Ishikawa (cell line): ENCODE measurements at regions not wholly inside any gene's neighbourhood (a gene's known extent, or its start where the extent isn't known, plus 50 kb on each side); places are given as distances from the start of the nearest gene placed in this dataset.

Experiments
- CEBPB ChIP-seq: IDR thresholded peaks from 2 replicates; pipeline ENCODE4 v1.6.1; 2012
- CREB1 ChIP-seq: IDR thresholded peaks from 2 replicates; pipeline ENCODE4 v1.6.1; 2012; ENCODE audit warnings: low read depth
- EGR1 ChIP-seq: IDR thresholded peaks from 2 replicates; pipeline ENCODE4 v1.6.1; 2012
- EP300 ChIP-seq: IDR thresholded peaks from 2 replicates; pipeline ENCODE4 v1.6.1; 2012; ENCODE audit warnings: borderline replicate concordance
- FOXM1 ChIP-seq: IDR thresholded peaks from 2 replicates; pipeline ENCODE4 v1.6.1; 2012; ENCODE audit warnings: low read depth, borderline replicate concordance
- MAX ChIP-seq: IDR thresholded peaks from 2 replicates; pipeline ENCODE4 v1.6.1; 2012
- NFIC ChIP-seq: IDR thresholded peaks from 2 replicates; pipeline ENCODE4 v1.6.1; 2012
- RAD21 ChIP-seq: IDR thresholded peaks from 2 replicates; pipeline ENCODE4 v1.6.1; 2012; ENCODE audit warnings: low read depth
- REST ChIP-seq: IDR thresholded peaks from 2 replicates; pipeline ENCODE4 v1.6.1; 2012; ENCODE audit warnings: low read depth, mild to moderate bottlenecking
- TAF1 ChIP-seq: IDR thresholded peaks from 2 replicates; pipeline ENCODE4 v1.6.1; 2012; ENCODE audit warnings: low read depth, mild to moderate bottlenecking
- TCF12 ChIP-seq: IDR thresholded peaks from 2 replicates; pipeline ENCODE4 v1.6.1; 2012; ENCODE audit warnings: low read depth
- TEAD4 ChIP-seq: IDR thresholded peaks from 2 replicates; pipeline ENCODE4 v1.6.1; 2012
- YY1 ChIP-seq: IDR thresholded peaks from 2 replicates; pipeline ENCODE4 v1.6.1; 2012; ENCODE audit warnings: low read depth
- ZBTB7A ChIP-seq: IDR thresholded peaks from 2 replicates; pipeline ENCODE4 v1.6.1; 2012; ENCODE audit warnings: low read depth
- TF ChIP-seq, protein P1 (sequence below): IDR thresholded peaks from 2 replicates; pipeline ENCODE4 v1.6.1; 2012

GRCh38 chr12:63083046-63083445, 68.0 kb downstream of the AVPR1A start:
- TF ChIP-seq EGR1 (no peak), MAX (no peak), NFIC (no peak), RAD21 (no peak), TCF12 (no peak), FOXM1 (no peak), CREB1 (no peak), YY1 (no peak), CEBPB (no peak), REST (no peak), TAF1 (no peak), EP300 (no peak), TEAD4 (no peak), ZBTB7A (no peak)
- TF ChIP-seq, protein P1, sequence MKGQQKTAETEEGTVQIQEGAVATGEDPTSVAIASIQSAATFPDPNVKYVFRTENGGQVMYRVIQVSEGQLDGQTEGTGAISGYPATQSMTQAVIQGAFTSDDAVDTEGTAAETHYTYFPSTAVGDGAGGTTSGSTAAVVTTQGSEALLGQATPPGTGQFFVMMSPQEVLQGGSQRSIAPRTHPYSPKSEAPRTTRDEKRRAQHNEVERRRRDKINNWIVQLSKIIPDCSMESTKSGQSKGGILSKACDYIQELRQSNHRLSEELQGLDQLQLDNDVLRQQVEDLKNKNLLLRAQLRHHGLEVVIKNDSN = no peak

DNA sequence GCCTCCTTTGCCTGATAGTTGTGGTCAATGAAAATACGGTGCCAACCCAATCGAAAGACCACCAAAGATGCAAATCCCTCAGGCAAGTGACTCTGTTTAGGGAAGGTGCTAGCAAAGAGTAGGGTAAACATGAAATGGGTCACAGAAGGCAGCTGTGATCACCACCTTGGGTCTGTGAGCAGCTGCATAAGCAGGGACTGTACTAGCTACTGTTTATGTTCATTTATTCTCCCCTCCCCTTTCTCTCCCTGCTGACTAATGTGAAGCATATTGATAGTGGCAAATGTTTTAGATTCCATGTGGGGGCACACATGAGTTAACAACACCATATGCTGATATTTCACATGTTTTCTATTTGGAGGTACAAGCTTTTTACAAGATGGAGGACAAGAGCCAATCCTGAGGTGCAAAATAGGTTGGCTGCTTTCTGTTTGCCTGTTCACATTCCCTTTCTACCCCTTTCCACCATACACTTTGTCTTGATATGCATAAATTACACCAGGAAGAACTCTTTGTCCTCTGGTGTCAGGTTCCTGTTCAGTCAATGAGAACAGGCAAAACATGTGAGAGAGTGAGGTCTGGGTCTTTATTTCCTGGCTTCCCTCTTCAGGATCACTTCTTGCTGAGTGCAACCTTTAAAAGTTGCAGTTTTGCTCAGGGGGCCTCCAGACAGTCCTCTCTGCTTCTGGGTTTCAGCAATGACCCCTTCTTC, 71.1 kb downstream of the AVPR1A start:
- TF ChIP-seq CREB1 (no peak), EGR1 (no peak), FOXM1 (no peak), TAF1 (no peak), TEAD4 (no peak), EP300 (no peak), ZBTB7A (no peak), NFIC (no peak), RAD21 (no peak), CEBPB (no peak), YY1 (no peak), TCF12 (no peak), REST (no peak), MAX (no peak)
- TF ChIP-seq, protein P1 = no peak

GRCh38 chr12:63078906-63079305, 72.1 kb downstream of the AVPR1A start:
- TF ChIP-seq EP300 = no peak
- TF ChIP-seq REST = no peak
- TF ChIP-seq TCF12 = no peak
- TF ChIP-seq EGR1 = no peak
- no peak for TF ChIP-seq CEBPB
- TF ChIP-seq ZBTB7A = no peak
- TF ChIP-seq YY1 = no peak
- no peak for TF ChIP-seq TEAD4
- TF ChIP-seq MAX = no peak
- no peak for TF ChIP-seq TAF1
- TF ChIP-seq, protein P1 = no peak
- no peak for TF ChIP-seq NFIC
- TF ChIP-seq RAD21 = no peak
- no peak for TF ChIP-seq FOXM1
- TF ChIP-seq CREB1 = no peak
